ENCODE measurements at regions not wholly inside any gene's neighbourhood (a gene's known extent, or its start where the extent isn't known, plus 50 kb on each side); places are given as distances from the start of the nearest gene placed in this dataset.

- Histone ChIP-seq H3K4me1 (no peaks in the 10 kb centered on the region), H3K79me2 (no peaks in the 10 kb centered on the region), H3K4me3 (ENCODE audit: low read depth, low read length) (no peak overlapping the region), H3K9ac (no peak overlapping the region), H2AFZ (no peak overlapping the region), H3K27me3 (ENCODE audit: control insufficient read depth, insufficient read depth, low read length) (no peaks in the 10 kb centered on the region), H3K9me3 (ENCODE audit: control insufficient read depth, low read length) (no peaks in the 10 kb centered on the region), H3K27ac (no peak overlapping the region), H3K36me3 (ENCODE audit: control insufficient read depth, insufficient read depth, low read length) (no peaks in the 10 kb centered on the region), H3K4me2 (ENCODE audit: low read length) (no peak overlapping the region)
- TF ChIP-seq CTCF (IDR thresholded peaks at IDR 0.05), result no peak
These were observed 928.3 kb upstream of the NRXN1 start for GRCh38 chr2:51960281-51960680.

GRCh38 chr2:51959696-51960095, 927.8 kb upstream of the NRXN1 start:
- Histone ChIP-seq H3K4me3 (ENCODE audit: low read depth, low read length) (no peak overlapping the region), H3K27ac (no peak overlapping the region), H3K4me2 (ENCODE audit: low read length) (no peak overlapping the region), H3K9me3 (ENCODE audit: control insufficient read depth, low read length) (no peaks in the 10 kb centered on the region), H3K79me2 (no peaks in the 10 kb centered on the region), H2AFZ (no peak overlapping the region), H3K9ac (no peak overlapping the region), H3K36me3 (ENCODE audit: control insufficient read depth, insufficient read depth, low read length) (no peaks in the 10 kb centered on the region), H3K27me3 (ENCODE audit: control insufficient read depth, insufficient read depth, low read length) (no peaks in the 10 kb centered on the region), H3K4me1 (no peaks in the 10 kb centered on the region)
- no peak for TF ChIP-seq CTCF (IDR thresholded peaks at IDR 0.05)

GRCh38 chr2:51953931-51954330, 922.0 kb upstream of the NRXN1 start:
- no peak overlapping the region for H3K9ac ChIP-seq
- no peak for TF ChIP-seq CTCF (IDR thresholded peaks at IDR 0.05)
- no peaks in the 10 kb centered on the region for H3K27me3 ChIP-seq (ENCODE audit: control insufficient read depth, insufficient read depth, low read length)
- no peak overlapping the region for H3K4me2 ChIP-seq (ENCODE audit: low read length)
- H2AFZ ChIP-seq, result no peak overlapping the region
- no peaks in the 10 kb centered on the region for H3K36me3 ChIP-seq (ENCODE audit: control insufficient read depth, insufficient read depth, low read length)
- H3K9me3 ChIP-seq (ENCODE audit: control insufficient read depth, low read length), result no peaks in the 10 kb centered on the region
- no peaks in the 10 kb centered on the region for H3K79me2 ChIP-seq
- H3K4me3 ChIP-seq (ENCODE audit: low read depth, low read length), result no peak overlapping the region
- no peaks in the 10 kb centered on the region for H3K4me1 ChIP-seq
- no peak overlapping the region for H3K27ac ChIP-seq

DNA sequence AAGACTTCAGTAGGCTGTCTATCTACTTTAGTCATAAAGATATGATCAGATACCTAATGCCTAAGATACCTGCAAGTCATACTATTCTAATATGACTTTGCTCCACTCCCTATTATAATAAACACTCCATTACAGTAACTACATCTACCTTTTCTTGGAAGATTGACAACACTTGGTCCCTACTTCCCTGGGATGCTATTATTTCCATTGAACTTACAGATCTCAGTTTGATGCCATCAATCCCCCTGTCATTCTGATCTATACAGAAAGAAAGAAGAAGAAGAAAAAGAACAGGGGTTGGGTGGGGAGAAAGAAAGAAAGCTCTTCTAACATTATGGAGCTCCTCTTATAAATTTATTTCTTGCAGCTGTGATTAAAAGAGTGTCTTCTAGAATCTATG, 889.1 kb upstream of the NRXN1 start:
- Histone ChIP-seq H3K9me3 (ENCODE audit: control insufficient read depth, low read length) (no peaks in the 10 kb centered on the region), H3K36me3 (ENCODE audit: control insufficient read depth, insufficient read depth, low read length) (no peaks in the 10 kb centered on the region), H3K27me3 (ENCODE audit: control insufficient read depth, insufficient read depth, low read length) (no peaks in the 10 kb centered on the region), H3K4me2 (ENCODE audit: low read length) (no peak overlapping the region), H3K4me3 (ENCODE audit: low read depth, low read length) (no peak overlapping the region), H3K9ac (no peak overlapping the region), H3K4me1 (no peaks in the 10 kb centered on the region), H2AFZ (no peak overlapping the region), H3K79me2 (no peaks in the 10 kb centered on the region), H3K27ac (no peak overlapping the region)
- no peak for TF ChIP-seq CTCF (IDR thresholded peaks at IDR 0.05)

- Histone ChIP-seq H3K4me1 (no peaks in the 10 kb centered on the region), H3K36me3 (ENCODE audit: control insufficient read depth, insufficient read depth, low read length) (no peaks in the 10 kb centered on the region), H3K9me3 (ENCODE audit: control insufficient read depth, low read length) (no peaks in the 10 kb centered on the region), H3K79me2 (no peaks in the 10 kb centered on the region), H3K9ac (no peak overlapping the region), H2AFZ (no peak overlapping the region), H3K27ac (no peak overlapping the region), H3K4me2 (ENCODE audit: low read length) (no peak overlapping the region), H3K27me3 (ENCODE audit: control insufficient read depth, insufficient read depth, low read length) (no peaks in the 10 kb centered on the region), H3K4me3 (ENCODE audit: low read depth, low read length) (no peak overlapping the region)
- no peak for TF ChIP-seq CTCF (IDR thresholded peaks at IDR 0.05)
These were observed 888.6 kb upstream of the NRXN1 start for GRCh38 chr2:51920509-51920908.

All from parathyroid adenoma (tissue), 2 donors.